ENCODE measurements at regions not wholly inside any gene's neighbourhood (a gene's known extent, or its start where the extent isn't known, plus 50 kb on each side); places are given as distances from the start of the nearest gene placed in this dataset.

- no peaks in the 10 kb centered on the region for H3K27me3 ChIP-seq (ENCODE audit: control insufficient read depth, insufficient read depth, low read length, poor library complexity, severe bottlenecking)
- no peaks in the 10 kb centered on the region for H3K9me3 ChIP-seq (ENCODE audit: control insufficient read depth, low read length)
- no peaks in the 10 kb centered on the region for H3K9me3 Mint-ChIP-seq
- no peak overlapping the region for H3K4me3 ChIP-seq (ENCODE audit: low read length)
- DNase-seq: no peak
- H3K9ac ChIP-seq (ENCODE audit: extremely low read depth, low read length, poor library complexity, severe bottlenecking): no peak overlapping the region
- no peak overlapping the region for H3K4me3 Mint-ChIP-seq
- peaks cover 18% of the 10 kb centered on the region for H3K4me1 ChIP-seq (ENCODE audit: control insufficient read depth, insufficient read depth, low read length)
- WGBS, 2 experiments (ENCODE audit: insufficient coverage in 1 of 2, insufficient read length in 1 of 2): 91% methylated on average over 2 of the region's 2 CpGs; no CpG with 5 or more reads in 1 of the 2 experiments
- H3K27ac ChIP-seq (ENCODE audit: low read depth, low read length): no peak overlapping the region
- no peaks in the 10 kb centered on the region for H3K36me3 Mint-ChIP-seq (ENCODE audit: low read depth)
- no peaks in the 10 kb centered on the region for H3K36me3 ChIP-seq (ENCODE audit: control insufficient read depth, insufficient read depth, low read length)
- H3K4me1 Mint-ChIP-seq: peaks cover 41% of the 10 kb centered on the region
- no peak for TF ChIP-seq CTCF (conservative IDR thresholded peaks at IDR 0.05)
- H3K27me3 Mint-ChIP-seq (ENCODE audit: insufficient read depth): no peaks in the 10 kb centered on the region
- no peak overlapping the region for H3K27ac Mint-ChIP-seq
Measured at GRCh38 chr4:81966676-81967075, 407.1 kb downstream of the HNRNPD start.

GRCh38 chr4:81965911-81966310, 407.9 kb downstream of the HNRNPD start:
- H3K4me3 Mint-ChIP-seq: no peak overlapping the region
- WGBS, 2 experiments (ENCODE audit: insufficient coverage in 1 of 2, insufficient read length in 1 of 2): 94 to 100% methylated on average over 1 to 5 of the region's 5 CpGs
- no peak overlapping the region for H3K27ac Mint-ChIP-seq

GRCh38 chr4:81965454-81965853, 408.3 kb downstream of the HNRNPD start:
- Mint-ChIP-seq H3K27ac (no peak overlapping the region), H3K27me3 (ENCODE audit: insufficient read depth) (no peaks in the 10 kb centered on the region)
- no peak for TF ChIP-seq CTCF (conservative IDR thresholded peaks at IDR 0.05)

More at GRCh38 chr4:81965911-81966310, 407.9 kb downstream of the HNRNPD start:
- no peaks in the 10 kb centered on the region for H3K9me3 ChIP-seq (ENCODE audit: control insufficient read depth, low read length)
- H3K27me3 ChIP-seq (ENCODE audit: control insufficient read depth, insufficient read depth, low read length, poor library complexity, severe bottlenecking): no peaks in the 10 kb centered on the region
- H3K36me3 ChIP-seq (ENCODE audit: control insufficient read depth, insufficient read depth, low read length): no peaks in the 10 kb centered on the region
- no peak overlapping the region for H3K27ac ChIP-seq (ENCODE audit: low read depth, low read length)
- no peak overlapping the region for H3K9ac ChIP-seq (ENCODE audit: extremely low read depth, low read length, poor library complexity, severe bottlenecking)
- DNase-seq: no peak
- TF ChIP-seq CTCF (conservative IDR thresholded peaks at IDR 0.05): no peak
- Mint-ChIP-seq H3K9me3 (no peaks in the 10 kb centered on the region), H3K27me3 (ENCODE audit: insufficient read depth) (no peaks in the 10 kb centered on the region), H3K36me3 (ENCODE audit: low read depth) (no peaks in the 10 kb centered on the region), H3K4me1 (peaks cover 48% of the 10 kb centered on the region)
- no peak overlapping the region for H3K4me3 ChIP-seq (ENCODE audit: low read length)
- peaks cover 19% of the 10 kb centered on the region for H3K4me1 ChIP-seq (ENCODE audit: control insufficient read depth, insufficient read depth, low read length)

More at GRCh38 chr4:81965454-81965853, 408.3 kb downstream of the HNRNPD start:
- Mint-ChIP-seq H3K9me3 (no peaks in the 10 kb centered on the region), H3K4me1 (peaks cover 53% of the 10 kb centered on the region), H3K4me3 (no peak overlapping the region), H3K36me3 (ENCODE audit: low read depth) (no peaks in the 10 kb centered on the region)
- Histone ChIP-seq H3K9me3 (ENCODE audit: control insufficient read depth, low read length) (no peaks in the 10 kb centered on the region), H3K9ac (ENCODE audit: extremely low read depth, low read length, poor library complexity, severe bottlenecking) (no peak overlapping the region), H3K4me3 (ENCODE audit: low read length) (no peak overlapping the region), H3K4me1 (ENCODE audit: control insufficient read depth, insufficient read depth, low read length) (peaks cover 19% of the 10 kb centered on the region), H3K36me3 (ENCODE audit: control insufficient read depth, insufficient read depth, low read length) (no peaks in the 10 kb centered on the region), H3K27me3 (ENCODE audit: control insufficient read depth, insufficient read depth, low read length, poor library complexity, severe bottlenecking) (no peaks in the 10 kb centered on the region), H3K27ac (ENCODE audit: low read depth, low read length) (no peak overlapping the region)
- 91% methylated on average over 1 of the region's 1 CpG; no CpG with 5 or more reads in 1 of the 2 experiments for WGBS, 2 experiments (ENCODE audit: insufficient coverage in 1 of 2, insufficient read length in 1 of 2)
- no peak for DNase-seq
